CD4-positive, alpha-beta T cell (primary cell): ENCODE measurements at regions not wholly inside any gene's neighbourhood (a gene's known extent, or its start where the extent isn't known, plus 50 kb on each side); places are given as distances from the start of the nearest gene placed in this dataset.

Source experiments
- ATAC-seq: fragments of 200-7000 bp; cut with Tn5 transposase; one replicate; pipeline ENCODE4 v1.10.0; 2022; ENCODE audit warnings: mild to moderate bottlenecking; ENCODE audit not compliant: poor library complexity
- CTCF ChIA-PET: fragments of 350-600 bp; sonication (Branson Sonifier 250); formaldehyde crosslinking; loops from one replicate; lab custom pipeline; 2021; ENCODE audit warnings: antibody characterized with exemption, inconsistent platforms; lab: Charles Lee
- POLR2A ChIA-PET: fragments of 350-600 bp; sonication (Branson Sonifier 250); formaldehyde crosslinking; loops from one replicate; lab custom pipeline; 2021; ENCODE audit warnings: antibody characterized with exemption, inconsistent platforms; lab: Charles Lee
- DNase-seq, 14 experiments: peaks; one replicate each; pipeline ENCODE4 v3.0.0-alpha.2; 2013 to 2020; ENCODE audit warnings: mixed read lengths in 2 of 14
- H3K27ac ChIP-seq, 2 donors: one replicate each; pipeline versions ENCODE4 v1.5.1 to v1.7.0; 2013; ENCODE audit warnings: low read length in 2 of 2, low read depth in 1 of 2, mild to moderate bottlenecking in 1 of 2
- H3K27me3 ChIP-seq, 2 experiments: 1 replicate in 1 of 2; 2 replicates in 1 of 2; pipeline versions ENCODE4 v1.6.1 to v1.7.0; 2013; ENCODE audit warnings: low read length in 2 of 2, control low read depth in 1 of 2, mild to moderate bottlenecking in 1 of 2, moderate library complexity in 1 of 2; ENCODE audit not compliant: insufficient read depth in 2 of 2, control insufficient read depth in 1 of 2
- H3K36me3 ChIP-seq: one replicate; pipeline ENCODE4 v1.6.1; 2013; ENCODE audit warnings: low read length, control low read depth; ENCODE audit not compliant: insufficient read depth
- H3K4me1 ChIP-seq: one replicate; pipeline ENCODE4 v1.6.1; 2013; ENCODE audit warnings: low read length, control low read depth; ENCODE audit not compliant: insufficient read depth
- H3K4me3 ChIP-seq: one replicate; pipeline ENCODE4 v1.5.1; 2013; ENCODE audit warnings: mild to moderate bottlenecking, low read length, moderate library complexity
- H3K9me3 ChIP-seq, 2 experiments: 1 replicate in 1 of 2; 2 replicates in 1 of 2; pipeline versions ENCODE4 v1.6.1 to v1.7.0; 2013; ENCODE audit warnings: low read length in 2 of 2, mild to moderate bottlenecking in 2 of 2, control low read depth in 1 of 2, moderate library complexity in 1 of 2; ENCODE audit not compliant: control insufficient read depth in 1 of 2, insufficient read depth in 1 of 2
- H3K27ac Mint-ChIP-seq: one replicate; pipeline ENCODE4 v1.8.0; 2020; ENCODE audit warnings: mixed read lengths
- H3K27me3 Mint-ChIP-seq: one replicate; pipeline ENCODE4 v1.8.0; 2021; ENCODE audit warnings: mixed read lengths
- H3K36me3 Mint-ChIP-seq: one replicate; pipeline ENCODE4 v1.8.0; 2021; ENCODE audit warnings: low read depth, mixed read lengths
- H3K4me1 Mint-ChIP-seq: one replicate; pipeline ENCODE4 v1.8.0; 2021; ENCODE audit warnings: low read depth, mixed read lengths
- H3K4me3 Mint-ChIP-seq: one replicate; pipeline ENCODE4 v1.8.0; 2020; ENCODE audit warnings: mild to moderate bottlenecking, mixed read lengths
- H3K9me3 Mint-ChIP-seq: one replicate; pipeline ENCODE4 v1.8.0; 2020; ENCODE audit warnings: mixed read lengths
- intact Hi-C, 2 experiments: fragments of 100-400 bp; cut with DNase I in 1 of 2; cut with micrococcal nuclease in 1 of 2; formaldehyde crosslinking; loops; one replicate each; pipeline versions ENCODE4 v1.15.1 to v1.9.0; 2023 to 2025; cut with DNase I, micrococcal nuclease
- TF ChIP-seq, protein P1 (sequence below): fragments of 200-600 bp; IDR thresholded peaks from one replicate; pipeline ENCODE4 v1.8.0; 2022; ENCODE audit warnings: antibody characterized with exemption, mild to moderate bottlenecking

DNA sequence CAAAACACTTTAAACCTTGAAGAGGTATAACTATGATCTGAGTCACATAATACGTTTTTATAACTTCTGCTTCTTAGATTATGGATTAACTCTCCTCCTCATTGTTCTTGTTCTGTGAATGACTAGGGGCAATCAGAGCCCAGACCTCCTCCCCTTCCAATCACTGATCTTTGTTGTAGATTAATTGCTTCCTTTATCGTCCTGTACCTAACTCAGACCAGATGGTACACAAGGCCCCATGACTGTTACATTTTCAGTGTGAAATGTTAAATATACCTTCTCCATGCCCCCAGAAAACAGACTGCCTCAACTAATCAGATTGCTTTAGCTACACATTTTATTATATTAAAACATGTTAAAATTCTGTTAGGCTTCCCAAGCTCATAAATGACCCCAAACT lies 211.7 kb downstream of the RNF152 start:
- H3K27ac ChIP-seq = no peak overlapping the region
- H3K27ac Mint-ChIP-seq = no peak overlapping the region
- peaks cover 9% of the 10 kb centered on the region for H3K27me3 Mint-ChIP-seq
- no peaks in the 10 kb centered on the region for H3K27me3 ChIP-seq
- peaks cover 0 to 9% of the 10 kb centered on the region in 2 experiments for H3K9me3 ChIP-seq
- TF ChIP-seq, protein P1, sequence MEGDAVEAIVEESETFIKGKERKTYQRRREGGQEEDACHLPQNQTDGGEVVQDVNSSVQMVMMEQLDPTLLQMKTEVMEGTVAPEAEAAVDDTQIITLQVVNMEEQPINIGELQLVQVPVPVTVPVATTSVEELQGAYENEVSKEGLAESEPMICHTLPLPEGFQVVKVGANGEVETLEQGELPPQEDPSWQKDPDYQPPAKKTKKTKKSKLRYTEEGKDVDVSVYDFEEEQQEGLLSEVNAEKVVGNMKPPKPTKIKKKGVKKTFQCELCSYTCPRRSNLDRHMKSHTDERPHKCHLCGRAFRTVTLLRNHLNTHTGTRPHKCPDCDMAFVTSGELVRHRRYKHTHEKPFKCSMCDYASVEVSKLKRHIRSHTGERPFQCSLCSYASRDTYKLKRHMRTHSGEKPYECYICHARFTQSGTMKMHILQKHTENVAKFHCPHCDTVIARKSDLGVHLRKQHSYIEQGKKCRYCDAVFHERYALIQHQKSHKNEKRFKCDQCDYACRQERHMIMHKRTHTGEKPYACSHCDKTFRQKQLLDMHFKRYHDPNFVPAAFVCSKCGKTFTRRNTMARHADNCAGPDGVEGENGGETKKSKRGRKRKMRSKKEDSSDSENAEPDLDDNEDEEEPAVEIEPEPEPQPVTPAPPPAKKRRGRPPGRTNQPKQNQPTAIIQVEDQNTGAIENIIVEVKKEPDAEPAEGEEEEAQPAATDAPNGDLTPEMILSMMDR = no peak
- no peaks in the 10 kb centered on the region for H3K36me3 Mint-ChIP-seq
- ATAC-seq = no peak
- ChIA-PET POLR2A (no interaction called here), CTCF (no interaction called here)
- H3K4me1 ChIP-seq = no peaks in the 10 kb centered on the region
- H3K4me3 Mint-ChIP-seq = no peak overlapping the region
- peaks cover 7% of the 10 kb centered on the region for H3K9me3 Mint-ChIP-seq
- H3K36me3 ChIP-seq = no peaks in the 10 kb centered on the region
- no peak for DNase-seq
- intact Hi-C loops = no loop called here
- no peak overlapping the region for H3K4me3 ChIP-seq
- H3K4me1 Mint-ChIP-seq = no peaks in the 10 kb centered on the region

DNA sequence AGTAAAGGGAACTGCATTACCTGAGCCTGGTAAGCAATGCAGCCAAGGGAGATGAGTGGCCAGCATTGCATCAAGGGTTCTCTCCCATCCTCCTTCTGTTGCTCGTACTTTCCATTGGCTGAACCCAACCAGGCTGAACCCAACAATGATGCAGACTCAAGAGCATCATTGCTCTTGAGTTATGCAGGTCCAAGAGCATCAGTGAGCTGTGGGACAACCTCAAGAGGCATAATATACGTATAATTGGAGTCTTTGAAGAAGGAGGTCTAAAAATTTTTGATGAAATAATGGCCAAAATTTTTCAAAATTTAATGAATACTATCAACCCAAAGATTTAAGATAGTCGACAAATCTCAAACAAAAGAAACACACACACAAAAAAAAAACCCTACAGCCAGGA lies 213.0 kb downstream of the RNF152 start:
- CTCF ChIA-PET = no interaction called here
- H3K27ac Mint-ChIP-seq = no peak overlapping the region
- Histone ChIP-seq H3K27ac (no peak overlapping the region), H3K4me3 (no peak overlapping the region), H3K4me1 (no peaks in the 10 kb centered on the region), H3K27me3 (no peaks in the 10 kb centered on the region), H3K36me3 (no peaks in the 10 kb centered on the region), H3K9me3 (peaks cover 0 to 9% of the 10 kb centered on the region in 2 experiments)
- H3K27me3 Mint-ChIP-seq = peaks cover 14% of the 10 kb centered on the region
- no peak overlapping the region for H3K4me3 Mint-ChIP-seq
- POLR2A ChIA-PET = no interaction called here
- no peak for DNase-seq
- H3K36me3 Mint-ChIP-seq = no peaks in the 10 kb centered on the region
- intact Hi-C loops = no loop called here
- H3K9me3 Mint-ChIP-seq = peaks cover 7% of the 10 kb centered on the region
- no peak for ATAC-seq
- no peaks in the 10 kb centered on the region for H3K4me1 Mint-ChIP-seq
- TF ChIP-seq, protein P1 = no peak

DNA sequence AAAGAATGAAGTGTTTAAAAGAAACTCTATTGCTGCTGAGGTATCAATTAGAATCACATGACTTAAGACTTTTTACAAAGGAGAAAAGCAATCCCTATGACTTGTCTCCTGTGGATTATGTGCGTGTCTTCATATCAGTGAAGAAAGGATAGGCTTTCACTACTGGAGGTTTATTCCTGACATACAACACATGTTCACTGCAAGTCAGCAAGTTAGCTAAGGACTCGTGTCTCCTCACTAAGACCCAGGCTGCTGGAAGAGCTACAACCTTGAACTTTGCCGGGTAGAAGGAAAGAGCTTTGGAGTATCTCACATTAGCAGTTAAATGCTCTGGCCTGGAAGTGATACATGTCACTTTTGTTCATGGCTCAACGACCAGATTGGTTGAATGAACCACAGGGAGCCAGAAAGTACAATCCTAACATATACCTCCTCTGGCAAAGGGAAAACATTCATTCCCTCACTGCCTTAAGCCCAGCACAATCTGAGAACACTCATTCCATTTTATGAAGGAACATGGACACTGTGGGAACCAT lies 215.3 kb downstream of the RNF152 start:
- no peak overlapping the region for H3K4me3 ChIP-seq
- H3K9me3 ChIP-seq = peaks cover 0 to 9% of the 10 kb centered on the region in 2 experiments
- Mint-ChIP-seq H3K4me1 (no peaks in the 10 kb centered on the region), H3K36me3 (no peaks in the 10 kb centered on the region), H3K9me3 (peaks cover 7% of the 10 kb centered on the region), H3K27ac (no peak overlapping the region), H3K4me3 (no peak overlapping the region), H3K27me3 (peaks cover 25% of the 10 kb centered on the region)
- intact Hi-C loops = no loop called here
- no peaks in the 10 kb centered on the region for H3K4me1 ChIP-seq
- POLR2A ChIA-PET = no interaction called here
- CTCF ChIA-PET = no interaction called here
- TF ChIP-seq, protein P1 = no peak
- no peaks in the 10 kb centered on the region for H3K36me3 ChIP-seq
- no peak for DNase-seq
- ATAC-seq = no peak
- no peak overlapping the region for H3K27ac ChIP-seq
- peaks cover 0 to 7% of the 10 kb centered on the region in 2 experiments for H3K27me3 ChIP-seq
